Lung (tissue), 11 donors: ENCODE measurements at regions not wholly inside any gene's neighbourhood (a gene's known extent, or its start where the extent isn't known, plus 50 kb on each side); places are given as distances from the start of the nearest gene placed in this dataset.

Experiments
- ATAC-seq: fragments of 200-7000 bp; cut with Tn5 transposase; one replicate; pipeline ENCODE4 v1.9.1; 2020; ENCODE audit warnings: moderate number of reproducible peaks; ENCODE audit not compliant: insufficient read depth, low FRiP score
- DNase-seq, 3 donors: peaks; one replicate each; pipeline ENCODE4 v3.0.0-alpha.2; 2013 to 2017
- H3K27ac ChIP-seq, 2 donors: one replicate each; pipeline ENCODE4 v1.5.1; 2013; ENCODE audit warnings: mild to moderate bottlenecking in 2 of 2, moderate library complexity in 2 of 2, control low read depth in 1 of 2, inconsistent platforms in 1 of 2, low read depth in 1 of 2, low read length in 1 of 2
- H3K27me3 ChIP-seq, 3 donors: one replicate each; pipeline ENCODE4 v1.5.1; 2013; ENCODE audit warnings: low read length in 2 of 3; ENCODE audit not compliant: control insufficient read depth in 3 of 3, insufficient read depth in 3 of 3
- H3K36me3 ChIP-seq, 4 donors: one replicate each; pipeline ENCODE4 v1.5.1; 2013; ENCODE audit warnings: low read length in 4 of 4, mild to moderate bottlenecking in 1 of 4, moderate library complexity in 1 of 4; ENCODE audit not compliant: control insufficient read depth in 4 of 4, insufficient read depth in 4 of 4
- H3K4me1 ChIP-seq, 5 donors: one replicate each; pipeline ENCODE4 v1.5.1; 2013; ENCODE audit warnings: low read length in 5 of 5, mild to moderate bottlenecking in 2 of 5, moderate library complexity in 1 of 5; ENCODE audit not compliant: control insufficient read depth in 5 of 5, insufficient read depth in 5 of 5
- H3K4me3 ChIP-seq: one replicate; pipeline ENCODE4 v1.5.1; 2013; ENCODE audit warnings: mild to moderate bottlenecking, control low read depth, moderate library complexity
- H3K9ac ChIP-seq, 2 donors: one replicate each; pipeline ENCODE4 v1.5.1; 2013; ENCODE audit warnings: low read length in 2 of 2, control low read depth in 1 of 2; ENCODE audit not compliant: insufficient read depth in 1 of 2
- H3K9me3 ChIP-seq, 4 donors: one replicate each; pipeline ENCODE4 v1.5.1; 2013; ENCODE audit warnings: low read length in 3 of 4, mild to moderate bottlenecking in 1 of 4, moderate library complexity in 1 of 4; ENCODE audit not compliant: control insufficient read depth in 4 of 4, insufficient read depth in 3 of 4
- WGBS, 2 donors: extraction: QIAGEN DNeasy Blood & Tissue Kit; methylation state at CpG; one replicate each; pipeline ENCODE4 v1.1.7; 2013; 5-methylcytosine and 5-hydroxymethylcytosine counted together
- TF ChIP-seq, protein P1 (sequence below): IDR thresholded peaks from 2 replicates; pipeline ENCODE4 v1.5.1; 2012; ENCODE audit warnings: mild to moderate bottlenecking; ENCODE audit errors: control extremely low read depth, extremely low read depth
- donor health status: control.
- donor health status: control.
- donor health status: Bipolar disorder and iron deficiency.
- donor health status: healthy.
- donor health status: DM: yes; HTN: yes; CAD: no.

DNA sequence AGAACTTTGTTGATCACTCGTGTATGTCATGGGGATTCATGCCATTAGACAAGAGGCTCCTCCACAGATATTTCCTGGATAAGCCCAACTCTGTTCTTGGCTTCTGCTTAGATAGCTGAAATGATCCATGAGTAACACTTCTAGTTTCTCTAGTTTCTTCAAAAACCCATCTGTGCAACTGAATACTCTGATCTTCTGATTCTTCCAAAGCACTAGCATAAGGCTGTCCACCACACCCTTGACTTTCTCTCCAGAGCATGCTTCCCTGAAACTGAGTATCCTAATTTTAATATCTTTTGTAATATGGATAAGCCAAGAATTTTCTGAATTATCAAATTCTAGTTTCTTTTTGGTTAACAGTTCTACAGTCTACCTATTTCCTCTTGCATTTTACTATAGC, 118.6 kb upstream of the TAPT1 start:
- H3K9me3 ChIP-seq: no peaks in the 10 kb centered on the region
- H3K36me3 ChIP-seq: no peaks in the 10 kb centered on the region
- no peak for DNase-seq
- no peaks in the 10 kb centered on the region for H3K4me1 ChIP-seq
- TF ChIP-seq, protein P1, sequence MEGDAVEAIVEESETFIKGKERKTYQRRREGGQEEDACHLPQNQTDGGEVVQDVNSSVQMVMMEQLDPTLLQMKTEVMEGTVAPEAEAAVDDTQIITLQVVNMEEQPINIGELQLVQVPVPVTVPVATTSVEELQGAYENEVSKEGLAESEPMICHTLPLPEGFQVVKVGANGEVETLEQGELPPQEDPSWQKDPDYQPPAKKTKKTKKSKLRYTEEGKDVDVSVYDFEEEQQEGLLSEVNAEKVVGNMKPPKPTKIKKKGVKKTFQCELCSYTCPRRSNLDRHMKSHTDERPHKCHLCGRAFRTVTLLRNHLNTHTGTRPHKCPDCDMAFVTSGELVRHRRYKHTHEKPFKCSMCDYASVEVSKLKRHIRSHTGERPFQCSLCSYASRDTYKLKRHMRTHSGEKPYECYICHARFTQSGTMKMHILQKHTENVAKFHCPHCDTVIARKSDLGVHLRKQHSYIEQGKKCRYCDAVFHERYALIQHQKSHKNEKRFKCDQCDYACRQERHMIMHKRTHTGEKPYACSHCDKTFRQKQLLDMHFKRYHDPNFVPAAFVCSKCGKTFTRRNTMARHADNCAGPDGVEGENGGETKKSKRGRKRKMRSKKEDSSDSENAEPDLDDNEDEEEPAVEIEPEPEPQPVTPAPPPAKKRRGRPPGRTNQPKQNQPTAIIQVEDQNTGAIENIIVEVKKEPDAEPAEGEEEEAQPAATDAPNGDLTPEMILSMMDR: no peak
- 77 to 84% methylated on average over 1 of the region's 1 CpG for WGBS, 2 donors
- H3K27ac ChIP-seq: no peak overlapping the region
- no peak overlapping the region for H3K4me3 ChIP-seq
- peaks cover 0 to 3% (median 0%) of the 10 kb centered on the region in 3 donors for H3K27me3 ChIP-seq
- ATAC-seq: no peak
- no peak overlapping the region for H3K9ac ChIP-seq

DNA sequence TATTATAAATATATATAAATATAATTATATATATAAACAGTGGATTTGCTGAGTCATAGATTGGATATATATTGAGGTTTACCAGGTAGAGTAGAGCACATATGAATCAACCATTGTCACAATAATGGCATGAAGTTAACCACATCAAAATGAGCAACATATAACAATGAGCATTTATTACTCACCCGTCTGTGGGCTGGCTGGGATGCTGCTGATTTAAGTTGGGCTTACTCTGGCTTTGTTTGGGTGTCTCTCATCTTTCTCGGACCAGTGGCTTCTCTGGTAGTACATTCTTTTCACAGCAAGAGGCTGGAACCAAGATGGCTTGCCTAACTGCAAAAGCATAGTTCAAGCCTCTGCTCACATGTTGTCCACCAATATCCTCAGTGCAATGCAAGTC, 111.7 kb upstream of the TAPT1 start:
- DNase-seq: no peak
- Histone ChIP-seq H3K4me1 (no peaks in the 10 kb centered on the region), H3K9ac (no peak overlapping the region), H3K9me3 (no peaks in the 10 kb centered on the region), H3K4me3 (no peak overlapping the region), H3K27ac (no peak overlapping the region), H3K27me3 (no peaks in the 10 kb centered on the region), H3K36me3 (no peaks in the 10 kb centered on the region)
- WGBS, 2 donors: 82 to 94% methylated on average over 2 of the region's 2 CpGs
- ATAC-seq: no peak
- TF ChIP-seq, protein P1: no peak

DNA sequence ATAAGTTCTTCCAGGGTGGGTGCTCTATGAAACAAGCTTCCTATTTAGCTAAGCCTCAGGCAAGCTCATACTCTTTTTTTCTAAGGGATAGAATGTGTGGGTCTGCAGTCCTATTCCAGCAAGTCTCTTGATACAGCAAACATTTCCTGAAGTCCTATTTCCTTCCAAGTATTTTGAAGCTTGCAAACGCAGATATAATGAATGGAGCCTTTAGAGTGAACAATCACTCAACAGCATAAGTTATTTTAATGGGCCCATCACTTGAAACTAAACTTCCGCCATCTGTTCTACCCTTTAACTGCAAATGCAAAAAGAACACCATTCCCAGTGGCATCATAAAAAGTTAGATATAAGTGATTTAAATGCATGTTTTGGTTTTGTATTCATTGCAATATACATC, 108.3 kb upstream of the TAPT1 start:
- H3K36me3 ChIP-seq: no peaks in the 10 kb centered on the region

DNA sequence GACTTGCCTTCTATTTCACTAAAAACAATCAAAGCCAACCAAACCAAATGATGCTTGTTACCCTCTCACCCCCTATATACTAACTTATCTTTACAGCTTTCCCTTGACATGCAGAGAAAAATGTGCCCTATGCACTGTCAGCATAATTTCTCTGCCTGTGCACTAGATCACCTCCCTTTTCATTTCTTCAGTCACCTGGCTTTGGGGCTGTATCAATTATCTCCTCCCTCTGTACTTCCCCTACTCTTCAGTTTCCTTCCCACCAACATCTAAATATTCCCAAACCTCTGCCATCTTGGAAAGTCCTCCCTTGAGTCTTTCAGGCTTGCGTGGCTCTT, 103.5 kb upstream of the TAPT1 start:
- TF ChIP-seq, protein P1: no peak
- Histone ChIP-seq H3K27me3 (no peaks in the 10 kb centered on the region), H3K4me3 (no peak overlapping the region), H3K36me3 (no peaks in the 10 kb centered on the region), H3K9ac (no peak overlapping the region), H3K9me3 (peaks cover 0 to 4% (median 0%) of the 10 kb centered on the region in 4 donors), H3K27ac (no peak overlapping the region), H3K4me1 (no peaks in the 10 kb centered on the region)
- DNase-seq (no peak), ATAC-seq (no peak)
- 86 to 92% methylated on average over 1 of the region's 1 CpG for WGBS, 2 donors

More for the DNA sequence above, 108.3 kb upstream of the TAPT1 start:
- H3K27me3 ChIP-seq: no peaks in the 10 kb centered on the region
- 54 to 67% methylated on average over 2 of the region's 2 CpGs for WGBS, 2 donors
- H3K9me3 ChIP-seq: no peaks in the 10 kb centered on the region
- H3K4me1 ChIP-seq: no peaks in the 10 kb centered on the region
- ATAC-seq (no peak), DNase-seq (no peak)
- no peak overlapping the region for H3K9ac ChIP-seq
- H3K27ac ChIP-seq: no peak overlapping the region
- H3K4me3 ChIP-seq: no peak overlapping the region
- TF ChIP-seq, protein P1: no peak
